Activated B cell treated with CpG ODN at 0.5 μM for 24 hours (primary cell): ENCODE measurements at regions not wholly inside any gene's neighbourhood (a gene's known extent, or its start where the extent isn't known, plus 50 kb on each side); places are given as distances from the start of the nearest gene placed in this dataset.
A peak's percentile ranks its signal among the peaks of the same experiment; 100 is the strongest.

Experiments
- ATAC-seq: fragments of 200-7000 bp; cut with Tn5 transposase; one replicate; pipeline ENCODE4 v1.10.0; 2021; ENCODE audit warnings: low read depth, mild to moderate bottlenecking, moderate library complexity
- CTCF ChIA-PET: fragments of 350-600 bp; sonication (Branson Sonifier 250); formaldehyde crosslinking; loops from one replicate; lab custom pipeline; 2021; ENCODE audit warnings: antibody characterized with exemption; lab: Charles Lee
- POLR2A ChIA-PET: fragments of 350-600 bp; sonication (Branson Sonifier 250); formaldehyde crosslinking; loops from one replicate; lab custom pipeline; 2021; ENCODE audit warnings: antibody characterized with exemption; lab: Charles Lee
- DNase-seq: peaks from one replicate; pipeline ENCODE4 v3.0.0; 2022
- H3K27ac Mint-ChIP-seq: one replicate; pipeline ENCODE4 v1.8.0; 2020; ENCODE audit warnings: mixed read lengths
- H3K27me3 Mint-ChIP-seq: one replicate; pipeline ENCODE4 v1.8.0; 2021; ENCODE audit warnings: mixed read lengths
- H3K36me3 Mint-ChIP-seq: one replicate; pipeline ENCODE4 v1.8.0; 2021; ENCODE audit warnings: low read depth, mixed read lengths
- H3K4me1 Mint-ChIP-seq: one replicate; pipeline ENCODE4 v1.8.0; 2021; ENCODE audit warnings: mixed read lengths
- H3K4me3 Mint-ChIP-seq: one replicate; pipeline ENCODE4 v1.8.0; 2020; ENCODE audit warnings: mild to moderate bottlenecking, mixed read lengths
- H3K9me3 Mint-ChIP-seq: one replicate; pipeline ENCODE4 v1.8.0; 2020; ENCODE audit warnings: mixed read lengths
- CTCF ChIP-seq: fragments of 200-600 bp; IDR thresholded peaks from one replicate; pipeline ENCODE4 v1.8.0; 2022; ENCODE audit warnings: antibody characterized with exemption, mild to moderate bottlenecking
- intact Hi-C: fragments of 100-400 bp; cut with micrococcal nuclease; formaldehyde crosslinking; loops from one replicate; pipeline ENCODE4 v1.15.1; 2024

GRCh38 chrX:4925911-4926310 lies 1212.5 kb upstream of the PRKX start:
- ChIA-PET CTCF (no interaction called here), POLR2A (no interaction called here)
- Mint-ChIP-seq H3K27ac (no peak overlapping the region), H3K9me3 (no peaks in the 10 kb centered on the region), H3K4me1 (no peaks in the 10 kb centered on the region), H3K4me3 (no peak overlapping the region), H3K27me3 (no peaks in the 10 kb centered on the region), H3K36me3 (no peaks in the 10 kb centered on the region)
- TF ChIP-seq CTCF, result no peak
- ATAC-seq (no peak), DNase-seq (no peak)
- intact Hi-C loops, result no loop called here

- POLR2A ChIA-PET, result no interaction called here
- intact Hi-C loops, result no loop called here
- H3K4me3 Mint-ChIP-seq, result peak overlapping the region; percentile 74
- H3K9me3 Mint-ChIP-seq, result peaks cover 3% of the 10 kb centered on the region
- CTCF ChIA-PET, result no interaction called here
- H3K27ac Mint-ChIP-seq, result peak overlapping the region; percentile 84
- peaks cover 7% of the 10 kb centered on the region for H3K4me1 Mint-ChIP-seq
- DNase-seq (no peak), ATAC-seq (no peak)
- H3K27me3 Mint-ChIP-seq, result no peaks in the 10 kb centered on the region
- H3K36me3 Mint-ChIP-seq, result no peaks in the 10 kb centered on the region
- no peak for TF ChIP-seq CTCF
These were observed 1195.9 kb upstream of the PRKX start for GRCh38 chrX:4909348-4909747.

GRCh38 chrX:4905576-4905975 lies 1192.1 kb upstream of the PRKX start:
- DNase-seq (no peak), ATAC-seq (no peak)
- TF ChIP-seq CTCF, result no peak
- Mint-ChIP-seq H3K27ac (no peak overlapping the region), H3K9me3 (peaks cover 2% of the 10 kb centered on the region), H3K4me1 (peaks cover 7% of the 10 kb centered on the region), H3K27me3 (no peaks in the 10 kb centered on the region), H3K4me3 (no peak overlapping the region), H3K36me3 (no peaks in the 10 kb centered on the region)
- ChIA-PET CTCF (no interaction called here), POLR2A (no interaction called here)
- intact Hi-C loops, result no loop called here

GRCh38 chrX:4881277-4881676 lies 1167.8 kb upstream of the PRKX start:
- no peaks in the 10 kb centered on the region for H3K9me3 Mint-ChIP-seq
- CTCF ChIA-PET, result no interaction called here
- intact Hi-C loops, result no loop called here
- ATAC-seq (no peak), DNase-seq (no peak)
- H3K4me3 Mint-ChIP-seq, result no peak overlapping the region
- no peaks in the 10 kb centered on the region for H3K36me3 Mint-ChIP-seq
- H3K27me3 Mint-ChIP-seq, result no peaks in the 10 kb centered on the region
- POLR2A ChIA-PET, result no interaction called here
- TF ChIP-seq CTCF, result no peak
- no peak overlapping the region for H3K27ac Mint-ChIP-seq
- no peaks in the 10 kb centered on the region for H3K4me1 Mint-ChIP-seq

GRCh38 chrX:4878640-4879039 lies 1165.2 kb upstream of the PRKX start:
- no peak overlapping the region for H3K27ac Mint-ChIP-seq
- no peak for TF ChIP-seq CTCF
- ChIA-PET POLR2A (no interaction called here), CTCF (no interaction called here)
- DNase-seq, result no peak
- no peaks in the 10 kb centered on the region for H3K27me3 Mint-ChIP-seq
- ATAC-seq, result no peak
- H3K4me3 Mint-ChIP-seq, result no peak overlapping the region
- H3K36me3 Mint-ChIP-seq, result no peaks in the 10 kb centered on the region
- no peaks in the 10 kb centered on the region for H3K4me1 Mint-ChIP-seq
- intact Hi-C loops, result no loop called here
- H3K9me3 Mint-ChIP-seq, result no peaks in the 10 kb centered on the region
